Ureter (tissue), 1 donor: ENCODE measurements at regions not wholly inside any gene's neighbourhood (a gene's known extent, or its start where the extent isn't known, plus 50 kb on each side); places are given as distances from the start of the nearest gene placed in this dataset.

Experiments
- DNase-seq: peaks from one replicate; pipeline ENCODE4 v3.0.0-alpha.2; 2020; ENCODE audit warnings: low spot score
- donor health status: DM: yes; HTN: yes; CAD: no.

DNA sequence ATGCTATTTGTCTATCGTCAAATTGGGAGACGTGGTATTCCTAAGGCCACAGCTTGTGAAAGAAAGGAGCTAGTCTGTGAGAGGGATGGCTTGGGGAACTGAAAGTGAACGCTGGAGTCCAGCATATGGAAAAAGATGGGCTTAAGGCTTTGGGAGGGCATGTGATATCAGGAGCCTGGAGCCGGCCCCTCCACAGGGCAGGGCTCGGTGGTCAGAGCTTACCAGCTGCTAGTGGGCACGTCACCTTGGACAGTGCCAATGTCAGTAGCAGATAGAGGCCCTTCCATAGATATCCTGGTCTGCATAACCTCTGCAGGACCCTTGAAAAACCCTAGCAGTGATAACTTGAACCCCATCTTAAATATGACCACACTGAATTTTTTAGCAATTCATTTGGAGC, 259.1 kb upstream of the RAB6C start:
- DNase-seq, result no peak

DNA sequence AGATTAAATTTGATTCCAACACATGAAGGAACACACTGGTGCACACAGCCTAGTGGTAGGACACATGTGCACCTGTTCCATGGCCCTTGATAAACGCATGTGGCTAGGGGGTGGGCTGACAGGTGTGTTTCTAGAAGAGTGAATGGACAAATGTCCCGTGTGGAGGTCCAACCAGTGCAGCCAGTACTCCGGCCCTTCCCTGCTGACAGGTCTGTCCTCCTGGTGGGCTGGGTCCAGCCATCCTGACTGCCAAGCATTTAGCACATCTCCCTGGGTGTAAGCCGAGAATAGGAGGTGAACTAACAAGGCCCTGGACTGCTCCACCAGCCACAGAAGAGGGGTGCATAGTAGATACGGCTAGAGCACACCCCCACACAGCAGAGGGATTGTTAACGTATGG, 258.7 kb upstream of the RAB6C start:
- no peak for DNase-seq

DNA sequence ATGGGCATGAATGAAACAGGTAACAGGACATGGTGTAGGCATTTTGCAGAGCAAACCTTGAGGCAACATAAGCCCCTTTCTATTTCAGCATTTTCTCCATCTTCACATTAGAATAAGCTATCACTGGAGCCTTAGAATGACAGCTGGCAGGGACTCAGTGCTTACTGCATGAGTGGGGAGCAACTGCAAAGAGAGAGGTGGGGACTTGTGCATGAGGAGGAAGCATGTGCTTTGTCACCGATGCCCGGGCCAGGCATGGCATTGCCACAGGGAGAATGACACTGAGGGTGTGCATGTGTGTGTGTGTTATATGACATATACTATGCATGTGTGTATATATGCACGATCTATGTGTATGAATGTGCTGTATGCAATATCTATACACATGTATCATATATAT, 258.2 kb upstream of the RAB6C start:
- no peak for DNase-seq

GRCh38 chr2:129721846-129722245, 257.6 kb upstream of the RAB6C start:
- DNase-seq, result no peak

GRCh38 chr2:129722306-129723019, 257.0 kb upstream of the RAB6C start:
- DNase-seq, result no peak

DNA sequence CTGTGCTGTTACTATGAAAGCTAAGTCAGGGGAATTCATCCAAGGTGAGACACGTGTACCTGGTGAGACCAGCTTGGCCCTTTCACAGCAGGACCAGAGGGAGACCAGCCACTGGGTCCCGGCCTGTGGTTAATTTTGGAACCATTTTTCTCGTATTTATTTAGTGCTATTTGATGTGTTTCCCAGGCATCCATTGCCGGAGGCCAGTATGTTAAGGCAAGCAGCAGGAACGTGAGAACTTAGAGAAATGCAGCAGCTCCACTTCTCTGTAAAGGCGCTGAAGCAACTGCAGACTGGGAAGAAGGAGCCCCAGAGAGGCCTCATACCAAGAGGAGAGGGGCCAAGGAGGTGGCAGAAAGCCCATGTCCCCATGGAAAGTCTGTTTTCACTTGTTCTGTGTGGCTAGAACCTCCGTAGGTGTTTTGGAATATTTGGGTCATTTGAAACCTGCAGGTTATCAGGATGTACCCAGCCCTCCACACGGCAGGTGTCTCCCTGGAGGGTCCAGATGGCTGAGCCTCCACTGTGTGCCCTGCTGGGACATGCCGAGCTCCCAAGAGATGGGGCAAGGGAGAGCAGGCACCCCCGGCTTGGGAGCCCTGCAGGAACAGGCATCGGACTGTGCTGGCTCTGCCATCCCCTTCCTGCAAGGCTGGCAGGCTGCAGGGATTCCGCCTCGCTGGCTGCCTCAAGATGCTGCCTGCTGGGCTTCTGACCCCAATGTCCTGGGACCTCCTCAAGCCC, 256.0 kb upstream of the RAB6C start:
- DNase-seq, result no peak

- no peak for DNase-seq
Measured at GRCh38 chr2:129724021-129724757, 255.3 kb upstream of the RAB6C start.

DNA sequence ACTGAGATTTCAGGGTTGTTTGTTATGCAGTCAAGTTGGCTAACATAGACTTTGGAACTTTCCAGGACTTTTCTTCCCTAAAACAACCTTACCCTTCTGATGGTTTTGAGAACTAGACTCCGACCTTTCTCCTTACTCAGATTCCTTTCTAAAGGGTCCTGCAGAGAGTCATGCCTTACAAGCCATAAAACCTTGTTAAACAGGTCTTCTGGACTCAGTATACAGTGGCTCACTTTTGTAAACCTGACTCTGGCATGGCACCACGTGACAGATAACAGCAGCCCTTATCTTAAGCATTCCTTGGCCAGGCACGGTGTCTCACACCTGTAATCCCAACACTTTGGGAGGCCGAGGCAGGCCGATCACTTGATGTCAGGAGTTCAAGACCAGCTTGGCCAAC, 253.2 kb upstream of the RAB6C start:
- no peak for DNase-seq

GRCh38 chr2:129727286-129727685, 252.2 kb upstream of the RAB6C start:
- no peak for DNase-seq

GRCh38 chr2:129728035-129728972, 251.2 kb upstream of the RAB6C start:
- DNase-seq, result no peak

DNA sequence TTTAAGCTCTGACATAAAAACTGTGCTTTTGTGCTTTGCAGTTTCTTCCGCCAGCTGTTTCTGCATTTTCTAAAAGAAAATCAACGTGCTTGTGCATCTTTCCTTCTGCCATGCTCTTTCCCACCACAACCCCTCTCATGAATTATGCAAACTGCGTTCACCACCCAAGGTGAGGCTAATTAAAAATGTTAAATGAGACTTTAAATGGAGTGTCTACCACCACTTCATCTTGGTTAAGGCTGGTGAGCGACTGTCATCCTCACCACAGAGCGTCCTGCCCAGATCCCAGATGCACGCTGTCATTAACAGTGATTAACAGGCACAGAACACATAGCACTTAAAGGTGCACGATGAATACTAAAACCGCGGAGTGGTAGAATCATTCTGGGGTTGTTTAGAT, 250.5 kb upstream of the RAB6C start:
- DNase-seq, result no peak

GRCh38 chr2:129729646-129730045, 249.8 kb upstream of the RAB6C start:
- DNase-seq, result no peak

- peak; percentile 18 for DNase-seq
Measured at GRCh38 chr2:129730979-129731378, 248.5 kb upstream of the RAB6C start.

- no peak for DNase-seq
Measured at GRCh38 chr2:129731907-129732629, 247.4 kb upstream of the RAB6C start.

DNA sequence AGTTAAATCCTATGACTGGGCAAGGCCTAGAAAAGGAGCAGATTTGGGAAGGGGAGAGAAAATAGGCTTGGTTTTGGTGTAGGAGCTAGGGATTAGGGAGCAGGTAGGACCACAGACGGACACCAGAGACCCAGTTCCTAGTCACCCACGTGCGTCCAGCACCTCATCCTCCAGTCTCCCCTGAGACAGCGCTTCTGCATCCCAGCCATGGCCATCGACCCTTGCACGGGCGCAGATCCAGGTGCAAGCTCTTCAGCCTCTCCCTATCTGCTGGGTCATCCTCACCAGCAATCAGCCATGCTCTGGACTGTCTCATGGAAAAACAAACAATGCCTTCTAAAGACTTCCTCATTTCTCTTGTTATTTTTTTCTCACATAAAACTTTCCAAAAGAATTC, 246.8 kb upstream of the RAB6C start:
- DNase-seq, result peak; percentile 26

DNA sequence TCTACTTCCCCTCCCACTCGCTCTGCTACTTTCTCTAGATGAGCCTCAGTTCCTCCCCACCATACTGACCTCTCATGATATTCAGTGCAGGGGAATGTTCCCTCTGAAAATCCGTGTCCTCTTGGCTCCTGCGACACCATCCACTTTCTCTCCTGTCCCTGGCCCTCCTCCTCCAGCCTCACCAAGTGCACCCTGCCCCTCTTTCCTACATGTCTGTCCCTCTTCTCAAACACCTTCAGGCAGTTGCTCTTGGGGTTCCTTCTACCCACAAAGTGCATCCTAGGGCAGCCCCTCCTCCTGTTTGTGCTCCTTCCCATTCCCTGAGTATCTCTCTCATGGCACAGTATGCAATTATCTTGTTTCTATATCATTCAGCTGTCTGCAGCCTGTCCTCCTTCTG, 246.4 kb upstream of the RAB6C start:
- DNase-seq, result peak; percentile 13

- DNase-seq, result peak; percentile 24
Measured at GRCh38 chr2:129733579-129733978, 245.9 kb upstream of the RAB6C start.

- DNase-seq, result no peak
Measured at GRCh38 chr2:129734343-129735034, 245.0 kb upstream of the RAB6C start.

DNA sequence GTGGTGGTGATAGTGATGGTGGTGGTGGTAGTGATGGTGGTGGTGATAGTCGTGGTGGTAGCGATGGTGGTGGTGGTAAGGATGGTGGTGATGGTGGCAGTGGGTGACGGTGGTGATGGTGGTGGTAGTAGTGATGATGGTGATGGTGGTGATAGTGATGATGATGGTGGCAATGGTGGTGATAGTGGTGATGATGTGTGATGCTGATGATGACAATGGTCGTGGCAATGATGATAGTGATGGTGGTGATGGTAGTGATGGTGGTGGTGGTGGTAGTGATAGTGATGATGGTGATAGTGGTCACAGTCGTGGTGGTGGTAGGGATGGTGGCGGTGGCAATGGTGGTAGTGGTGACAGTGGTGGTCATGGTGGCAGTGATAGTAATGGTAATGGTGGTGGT, 243.9 kb upstream of the RAB6C start:
- no peak for DNase-seq
